Vagina (tissue), 2 donors: ENCODE measurements at regions not wholly inside any gene's neighbourhood (a gene's known extent, or its start where the extent isn't known, plus 50 kb on each side); places are given as distances from the start of the nearest gene placed in this dataset.
A peak's percentile ranks its signal among the peaks of the same experiment; 100 is the strongest.

Experiments
- DNase-seq, 2 donors: peaks; one replicate each; pipeline ENCODE4 v3.0.0-alpha.2; 2017; ENCODE audit errors: extremely low spot score in 2 of 2
- H3K27ac ChIP-seq: fragments of 200-600 bp; sonication (generic); one replicate; pipeline ENCODE4 v1.5.1; 2019
- H3K27me3 ChIP-seq: fragments of 200-600 bp; sonication (generic); one replicate; pipeline ENCODE4 v1.5.1; 2019
- H3K36me3 ChIP-seq, 2 donors: fragments of 200-600 bp; sonication (generic); one replicate each; pipeline ENCODE4 v1.5.1; 2017 to 2019
- H3K4me1 ChIP-seq: fragments of 200-600 bp; sonication (generic); one replicate; pipeline ENCODE4 v1.5.1; 2019
- H3K4me3 ChIP-seq, 2 donors: fragments of 200-600 bp; sonication (generic); 1 replicate in 1 of 2; 2 replicates in 1 of 2; pipeline ENCODE4 v1.5.1; 2016 to 2019
- H3K9me3 ChIP-seq: fragments of 200-600 bp; sonication (generic); one replicate; pipeline ENCODE4 v1.5.1; 2019
- POLR2A ChIP-seq, 2 donors: fragments of 450-650 bp; IDR thresholded peaks; one replicate each; pipeline ENCODE4 v1.6.1; 2017; ENCODE audit warnings: antibody characterized with exemption in 2 of 2, mild to moderate bottlenecking in 2 of 2, moderate library complexity in 2 of 2
- POLR2AphosphoS5 ChIP-seq, 2 donors: sonication (generic); formaldehyde crosslinking; IDR thresholded peaks; one replicate each; pipeline ENCODE4 v1.9.0; 2017; ENCODE audit warnings: antibody characterized with exemption in 2 of 2, mild to moderate bottlenecking in 2 of 2, low read depth in 1 of 2; ENCODE audit not compliant: insufficient read depth in 1 of 2
- intact Hi-C: fragments of 100-400 bp; cut with DNase I; formaldehyde crosslinking; loops from one replicate; pipeline ENCODE4 v1.15.1; 2023
- TF ChIP-seq, protein P1 (sequence below), 3 experiments: fragments of 450-650 bp in 2 of 3; fragments of 200-600 bp in 1 of 3; sonication (generic) in 1 of 3; IDR thresholded peaks; one replicate each; pipeline ENCODE4 v1.5.1; 2017 to 2019; ENCODE audit warnings: antibody characterized with exemption in 3 of 3, mild to moderate bottlenecking in 2 of 3, moderate library complexity in 2 of 3

DNA sequence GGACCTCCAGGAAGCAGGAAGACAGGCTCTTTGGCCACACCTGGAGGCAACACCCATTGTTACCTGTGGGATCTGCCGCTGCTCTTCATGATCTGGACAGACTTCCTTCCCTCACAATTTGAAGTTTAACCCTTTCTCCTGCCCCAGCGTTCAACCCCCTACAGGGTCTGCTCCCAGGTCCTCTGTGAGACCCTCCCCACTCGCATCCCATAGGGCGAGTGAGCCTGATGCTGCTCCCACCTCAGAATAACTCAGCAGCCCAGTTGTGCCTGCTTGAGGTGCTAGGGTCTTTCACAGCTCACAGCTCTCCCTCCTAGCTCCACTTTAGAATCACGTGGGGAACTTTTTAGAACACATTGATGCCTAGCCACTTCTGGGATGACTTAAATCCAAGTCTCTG lies 61.8 kb upstream of the C10orf90 start:
- Histone ChIP-seq H3K27ac (no peak overlapping the region), H3K27me3 (no peaks in the 10 kb centered on the region), H3K36me3 (no peaks in the 10 kb centered on the region), H3K9me3 (no peaks in the 10 kb centered on the region), H3K4me3 (no peak overlapping the region), H3K4me1 (peaks cover 18% of the 10 kb centered on the region)
- intact Hi-C loops: no loop called here
- DNase-seq: peak in 1 of 2 donors; percentile 82
- TF ChIP-seq POLR2A (IDR thresholded peaks at IDR 0.05): no peak
- no peak for TF ChIP-seq POLR2AphosphoS5 (IDR thresholded peaks at IDR 0.05; ENCODE audit: insufficient read depth in 1 of 2, low read depth in 1 of 2)
- TF ChIP-seq, protein P1, sequence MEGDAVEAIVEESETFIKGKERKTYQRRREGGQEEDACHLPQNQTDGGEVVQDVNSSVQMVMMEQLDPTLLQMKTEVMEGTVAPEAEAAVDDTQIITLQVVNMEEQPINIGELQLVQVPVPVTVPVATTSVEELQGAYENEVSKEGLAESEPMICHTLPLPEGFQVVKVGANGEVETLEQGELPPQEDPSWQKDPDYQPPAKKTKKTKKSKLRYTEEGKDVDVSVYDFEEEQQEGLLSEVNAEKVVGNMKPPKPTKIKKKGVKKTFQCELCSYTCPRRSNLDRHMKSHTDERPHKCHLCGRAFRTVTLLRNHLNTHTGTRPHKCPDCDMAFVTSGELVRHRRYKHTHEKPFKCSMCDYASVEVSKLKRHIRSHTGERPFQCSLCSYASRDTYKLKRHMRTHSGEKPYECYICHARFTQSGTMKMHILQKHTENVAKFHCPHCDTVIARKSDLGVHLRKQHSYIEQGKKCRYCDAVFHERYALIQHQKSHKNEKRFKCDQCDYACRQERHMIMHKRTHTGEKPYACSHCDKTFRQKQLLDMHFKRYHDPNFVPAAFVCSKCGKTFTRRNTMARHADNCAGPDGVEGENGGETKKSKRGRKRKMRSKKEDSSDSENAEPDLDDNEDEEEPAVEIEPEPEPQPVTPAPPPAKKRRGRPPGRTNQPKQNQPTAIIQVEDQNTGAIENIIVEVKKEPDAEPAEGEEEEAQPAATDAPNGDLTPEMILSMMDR (IDR thresholded peaks at IDR 0.05): no peak

DNA sequence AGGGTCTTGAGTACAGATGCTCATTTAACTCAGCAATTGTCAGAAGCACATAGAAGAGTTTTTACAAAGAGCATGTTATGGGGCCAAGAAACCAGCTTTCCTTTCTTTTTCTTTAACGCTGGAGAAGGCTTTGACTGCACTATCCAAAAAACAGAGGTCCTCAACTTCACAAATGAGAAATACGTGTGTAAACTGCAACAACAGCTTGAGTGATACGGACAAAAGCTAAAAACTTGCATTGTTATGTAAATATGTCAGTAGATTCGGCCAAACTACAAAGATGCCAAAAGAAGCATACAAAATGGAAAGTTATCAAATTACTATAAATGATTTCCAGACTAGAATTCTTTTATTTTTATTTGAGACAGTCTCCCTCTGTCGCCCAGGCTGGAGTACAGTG lies 62.4 kb upstream of the C10orf90 start:
- Histone ChIP-seq H3K4me3 (no peak overlapping the region), H3K27ac (no peak overlapping the region), H3K27me3 (no peaks in the 10 kb centered on the region), H3K36me3 (no peaks in the 10 kb centered on the region), H3K9me3 (no peaks in the 10 kb centered on the region), H3K4me1 (peaks cover 18% of the 10 kb centered on the region)
- intact Hi-C loops: no loop called here
- TF ChIP-seq POLR2A (IDR thresholded peaks at IDR 0.05) (no peak), POLR2AphosphoS5 (IDR thresholded peaks at IDR 0.05; ENCODE audit: insufficient read depth in 1 of 2, low read depth in 1 of 2) (no peak)
- no peak for DNase-seq

DNA sequence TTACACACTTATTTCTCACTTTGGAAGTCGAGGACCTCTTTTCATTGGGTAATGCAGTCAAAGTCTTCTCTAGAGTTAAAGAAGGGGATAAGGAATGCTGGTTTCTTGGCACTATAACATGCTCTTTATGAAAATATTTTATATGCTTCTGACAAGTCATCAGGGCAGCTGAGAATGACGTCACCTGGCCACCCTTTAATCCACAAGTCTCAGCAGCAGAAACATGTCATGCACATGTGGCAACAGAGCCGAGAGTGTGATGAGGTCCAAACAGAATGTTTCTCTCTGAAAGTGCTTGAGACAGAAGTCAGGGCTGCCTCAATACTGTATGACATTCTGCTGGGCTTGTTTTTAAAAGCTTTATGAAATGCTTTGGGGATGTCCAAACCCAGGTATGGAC lies 63.5 kb upstream of the C10orf90 start:
- TF ChIP-seq, protein P1 (IDR thresholded peaks at IDR 0.05): no peak
- TF ChIP-seq POLR2AphosphoS5 (IDR thresholded peaks at IDR 0.05; ENCODE audit: insufficient read depth in 1 of 2, low read depth in 1 of 2) (peak in 1 of 2 donors; percentile 9), POLR2A (IDR thresholded peaks at IDR 0.05) (no peak)

DNA sequence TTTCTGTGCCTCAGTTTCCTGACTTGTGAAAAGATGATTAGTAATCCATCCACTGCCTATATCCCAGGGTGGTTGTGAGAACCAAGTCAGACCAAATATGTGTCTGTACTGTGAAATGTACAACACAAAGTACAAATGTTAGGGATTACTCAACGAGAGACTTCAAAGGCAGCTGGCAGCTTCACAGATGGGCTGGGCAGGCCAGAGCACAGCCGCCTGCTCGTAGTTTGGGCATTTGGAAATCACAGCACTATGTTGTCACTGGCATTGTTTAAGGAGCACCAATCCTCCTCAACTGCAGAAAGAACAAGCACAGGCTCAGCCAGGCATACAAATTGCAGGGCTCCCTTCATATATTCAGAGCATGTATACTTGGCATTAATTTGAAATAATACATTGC lies 64.5 kb upstream of the C10orf90 start:
- H3K4me1 ChIP-seq: peaks cover 18% of the 10 kb centered on the region
- no peak overlapping the region for H3K4me3 ChIP-seq
- H3K27me3 ChIP-seq: no peaks in the 10 kb centered on the region
- no peak for DNase-seq
- intact Hi-C loops: no loop called here
- no peak overlapping the region for H3K27ac ChIP-seq
- TF ChIP-seq, protein P1 (IDR thresholded peaks at IDR 0.05): no peak
- no peak for TF ChIP-seq POLR2AphosphoS5 (IDR thresholded peaks at IDR 0.05; ENCODE audit: insufficient read depth in 1 of 2, low read depth in 1 of 2)
- no peak for TF ChIP-seq POLR2A (IDR thresholded peaks at IDR 0.05)
- H3K36me3 ChIP-seq: no peaks in the 10 kb centered on the region
- H3K9me3 ChIP-seq: no peaks in the 10 kb centered on the region

More for the DNA sequence above, 63.5 kb upstream of the C10orf90 start:
- intact Hi-C loops: no loop called here
- H3K27me3 ChIP-seq: no peaks in the 10 kb centered on the region
- no peaks in the 10 kb centered on the region for H3K9me3 ChIP-seq
- H3K4me3 ChIP-seq: no peak overlapping the region
- DNase-seq: no peak
- H3K27ac ChIP-seq: no peak overlapping the region
- H3K4me1 ChIP-seq: peaks cover 18% of the 10 kb centered on the region
- H3K36me3 ChIP-seq: no peaks in the 10 kb centered on the region

DNA sequence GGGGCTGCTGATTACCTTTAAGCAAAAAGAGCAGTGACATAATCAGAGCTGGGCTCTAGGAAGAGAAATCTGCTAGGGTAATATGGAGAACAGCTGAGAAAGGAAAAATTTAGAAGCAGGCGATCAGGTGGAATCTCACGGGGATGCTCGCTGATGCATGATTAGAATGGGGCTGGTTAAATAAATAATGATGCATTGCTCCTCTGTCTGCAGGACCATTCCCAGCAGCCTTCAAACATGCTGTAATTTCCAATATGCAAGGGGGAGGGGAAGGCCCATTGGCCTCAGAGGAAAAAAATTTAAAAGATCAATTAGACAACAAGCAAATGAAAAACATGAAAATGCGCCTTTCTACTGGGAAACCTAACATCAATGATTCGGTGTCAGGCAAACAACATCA lies 65.6 kb upstream of the C10orf90 start:
- Histone ChIP-seq H3K27me3 (no peaks in the 10 kb centered on the region), H3K4me3 (no peak overlapping the region), H3K36me3 (no peaks in the 10 kb centered on the region), H3K4me1 (peaks cover 18% of the 10 kb centered on the region), H3K27ac (no peak overlapping the region), H3K9me3 (no peaks in the 10 kb centered on the region)
- TF ChIP-seq, protein P1 (IDR thresholded peaks at IDR 0.05): no peak
- DNase-seq: no peak
- intact Hi-C loops: no loop called here

DNA sequence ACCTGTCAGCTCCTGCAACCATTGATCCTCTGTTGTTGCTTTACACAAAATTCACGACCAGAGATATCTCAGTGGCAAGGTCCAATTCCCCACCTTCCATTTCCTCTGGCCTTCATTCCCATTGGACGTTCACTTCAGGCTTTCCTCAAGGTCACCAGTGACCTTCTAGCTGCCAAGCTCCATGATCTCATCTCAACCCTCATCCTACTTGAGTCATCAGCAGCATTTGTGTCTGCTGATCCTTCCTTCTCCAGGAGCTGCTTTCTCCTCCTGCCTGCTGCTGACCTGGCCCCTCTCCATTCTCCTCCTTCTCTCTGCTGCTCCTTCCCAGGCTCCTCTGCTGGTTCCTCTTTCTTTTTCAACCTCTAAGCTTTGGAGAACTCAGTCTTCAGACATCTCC lies 66.2 kb upstream of the C10orf90 start:
- no peak overlapping the region for H3K27ac ChIP-seq
- intact Hi-C loops: no loop called here
- no peaks in the 10 kb centered on the region for H3K9me3 ChIP-seq
- no peaks in the 10 kb centered on the region for H3K36me3 ChIP-seq
- no peak for DNase-seq
- no peaks in the 10 kb centered on the region for H3K27me3 ChIP-seq
- no peak for TF ChIP-seq POLR2A (IDR thresholded peaks at IDR 0.05)
- TF ChIP-seq, protein P1 (IDR thresholded peaks at IDR 0.05): no peak
- no peak for TF ChIP-seq POLR2AphosphoS5 (IDR thresholded peaks at IDR 0.05; ENCODE audit: insufficient read depth in 1 of 2, low read depth in 1 of 2)
- no peak overlapping the region for H3K4me3 ChIP-seq
- H3K4me1 ChIP-seq: peaks cover 18% of the 10 kb centered on the region
